NCI-H2171 treated with DMSO at 0.1 percent for 48 hours (cell line): ENCODE measurements at regions not wholly inside any gene's neighbourhood (a gene's known extent, or its start where the extent isn't known, plus 50 kb on each side); places are given as distances from the start of the nearest gene placed in this dataset.

Source experiments
- DNase-seq: peaks from one replicate; lab custom pipeline; 2025; lab: John Stamatoyannopoulos, UW

DNA sequence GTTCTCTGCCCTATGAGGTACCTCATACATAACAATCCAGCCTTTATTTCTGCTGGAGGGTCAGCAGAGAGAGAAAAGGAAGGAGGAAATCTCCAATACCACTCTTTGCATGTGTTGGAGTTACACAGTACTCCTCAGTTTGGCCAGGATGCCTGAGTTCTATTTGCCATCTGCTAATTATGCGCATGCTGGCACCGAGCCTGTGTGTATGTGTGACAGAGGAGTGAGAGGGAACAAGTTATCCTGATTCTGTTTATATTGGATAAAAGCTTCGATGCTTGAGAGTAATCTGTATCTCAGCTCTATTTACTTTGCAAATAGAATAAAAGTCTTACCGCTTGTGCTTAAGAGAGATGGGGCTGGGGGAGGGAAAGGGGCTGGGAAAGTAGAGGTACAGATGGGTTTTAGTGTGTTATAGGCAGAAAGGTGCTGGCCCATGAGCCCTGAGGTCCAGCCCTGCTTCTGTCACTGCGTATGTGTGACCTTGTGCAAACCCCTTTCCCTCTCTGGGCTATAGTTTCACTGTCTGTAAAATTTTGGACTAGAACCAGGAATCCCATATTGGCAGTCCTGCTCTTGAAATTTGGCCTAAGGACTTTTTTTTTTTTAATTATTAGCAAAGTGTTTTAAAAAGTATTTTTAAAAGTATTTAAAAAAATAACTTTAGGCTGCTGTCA lies 54.5 kb upstream of the PLXNA2 start:
- peak; percentile 70 for DNase-seq

DNA sequence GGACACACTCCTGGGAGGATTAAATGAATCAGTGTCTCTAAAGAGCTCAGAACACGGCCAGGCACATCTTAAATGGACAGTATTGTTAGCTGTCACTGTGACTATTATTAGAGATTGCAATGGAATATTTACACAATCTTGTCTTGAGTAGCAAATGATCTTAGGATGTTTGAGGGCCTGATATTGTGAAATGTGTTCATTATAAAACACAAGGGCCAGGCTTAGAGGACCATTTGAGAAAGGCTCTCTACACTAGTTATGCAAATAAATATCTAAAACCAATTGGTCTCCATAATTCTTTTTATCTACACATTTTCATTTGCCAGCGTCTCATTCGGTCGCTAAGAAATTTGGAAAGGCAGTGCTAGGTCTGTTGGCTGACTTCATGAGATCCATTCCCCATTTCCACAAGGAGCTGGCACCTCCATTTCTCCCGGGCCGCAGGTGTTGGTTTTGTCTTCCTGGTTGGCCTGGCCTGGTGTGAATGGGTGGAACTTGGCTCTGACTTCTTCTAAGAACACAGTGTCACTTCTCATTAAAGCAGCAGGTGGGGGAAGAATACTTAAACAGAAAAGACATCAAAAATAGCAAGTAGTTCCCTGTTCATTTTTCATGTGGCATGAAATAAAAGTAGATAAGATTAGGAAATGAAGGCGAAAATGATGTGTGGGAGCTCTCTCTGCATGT lies 56.0 kb upstream of the PLXNA2 start:
- DNase-seq, result no peak

DNA sequence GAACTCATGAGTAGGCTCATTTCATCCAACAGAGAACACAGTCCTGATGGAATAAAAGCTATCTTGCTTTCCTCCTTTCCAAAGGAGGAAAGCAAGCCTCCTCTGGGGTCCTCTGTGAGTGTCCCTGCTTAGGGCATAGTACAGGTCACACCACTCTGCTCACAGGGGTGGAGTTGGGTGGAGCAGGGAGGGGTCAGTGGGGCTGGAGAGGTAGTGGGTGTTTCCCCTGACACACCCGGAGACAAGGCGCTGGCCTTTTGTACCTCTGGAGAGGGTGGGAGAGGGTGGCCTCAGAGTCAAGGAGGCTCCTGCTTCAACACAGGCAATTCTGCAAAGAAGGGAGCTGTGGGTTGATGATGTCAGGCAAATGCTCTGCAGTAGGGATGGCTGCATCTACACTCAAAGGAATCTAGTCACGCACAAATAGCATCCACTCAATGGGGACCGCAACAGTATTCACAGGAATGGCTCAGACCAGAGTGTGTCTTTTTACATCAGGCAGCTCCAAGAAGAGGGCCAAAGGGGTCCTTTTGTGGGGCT lies 58.6 kb upstream of the PLXNA2 start:
- no peak for DNase-seq

DNA sequence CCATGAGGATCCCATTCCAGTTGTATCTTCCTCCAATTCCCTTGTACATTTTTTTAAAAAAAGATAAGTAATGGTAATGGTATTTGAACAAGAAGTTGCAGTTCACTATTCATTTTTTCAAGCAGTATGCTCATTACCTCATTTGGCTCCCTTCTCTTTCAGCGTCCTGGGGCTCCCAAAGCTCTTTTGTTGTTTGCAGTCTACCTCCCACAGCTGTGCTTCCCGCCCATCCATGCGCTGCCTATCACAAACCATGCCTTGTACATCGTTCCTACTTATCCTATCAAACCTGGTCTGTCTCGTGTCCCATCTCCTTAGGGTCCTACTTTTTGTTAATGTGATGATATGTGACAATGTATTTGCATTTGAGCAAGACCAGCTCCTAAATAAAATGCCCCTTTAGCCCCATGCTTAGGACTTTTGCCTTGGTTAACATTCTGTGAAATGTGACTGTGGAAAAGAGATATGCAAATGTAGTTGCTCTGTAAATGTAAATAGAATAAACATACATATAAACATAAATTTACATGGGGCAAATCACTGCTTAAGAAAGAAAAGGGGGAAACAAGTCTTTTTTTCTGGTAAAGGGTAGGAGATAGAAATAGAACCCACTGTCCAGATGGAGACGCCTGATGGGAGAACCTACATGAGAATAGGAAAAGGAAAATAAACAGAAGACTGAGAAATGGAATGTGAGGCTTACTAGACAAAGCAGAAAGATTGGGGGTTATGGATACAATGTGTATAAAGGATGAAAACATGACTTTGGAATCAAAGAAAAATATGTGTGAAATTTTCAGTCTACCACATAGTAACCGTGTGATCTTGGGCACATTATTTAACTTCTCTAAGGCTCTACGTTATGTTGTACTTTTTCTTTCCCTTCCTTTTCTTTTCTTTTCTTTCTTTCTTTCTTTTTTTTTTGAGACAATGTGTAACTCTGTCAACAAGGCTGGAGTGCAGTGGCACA lies 59.8 kb upstream of the PLXNA2 start:
- peak; percentile 5 for DNase-seq

DNA sequence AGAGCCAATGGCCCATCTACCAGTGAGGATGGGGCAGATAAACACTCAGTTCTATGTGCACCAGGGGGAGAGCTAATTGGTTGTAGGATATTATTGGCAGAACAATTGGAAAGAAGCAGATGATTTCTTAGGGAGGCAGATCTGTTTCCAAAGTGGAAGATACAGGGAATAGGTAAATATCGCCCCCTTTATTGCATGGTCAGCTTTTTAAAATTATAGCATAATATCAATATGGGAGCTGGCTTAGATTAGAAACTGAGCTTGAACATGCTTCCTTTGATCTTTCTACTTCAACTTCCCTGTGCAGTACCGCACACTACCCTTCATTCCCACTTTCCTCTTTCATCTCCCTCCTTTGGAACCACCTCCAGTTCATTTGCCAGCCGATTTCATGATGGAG lies 64.0 kb upstream of the PLXNA2 start:
- no peak for DNase-seq

DNA sequence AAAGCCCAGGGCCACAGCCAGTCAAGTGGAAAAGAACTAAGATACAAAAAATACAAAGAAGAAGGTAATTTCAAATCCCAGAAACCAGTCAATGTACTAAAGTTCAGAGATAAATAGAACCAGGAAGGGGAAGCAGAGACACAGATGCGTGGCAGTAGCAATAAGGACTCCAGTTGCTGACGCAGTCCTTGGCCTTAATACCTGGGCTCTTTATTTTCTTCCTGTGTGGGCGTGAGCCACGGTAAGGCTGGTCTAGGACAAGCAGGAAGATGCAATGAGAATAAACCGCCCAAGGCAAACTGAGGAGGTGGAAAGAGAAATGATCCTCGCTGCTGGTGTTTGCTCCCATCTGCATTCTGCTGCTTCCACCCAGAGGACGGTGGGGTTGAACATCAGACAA lies 65.6 kb upstream of the PLXNA2 start:
- DNase-seq, result no peak

DNA sequence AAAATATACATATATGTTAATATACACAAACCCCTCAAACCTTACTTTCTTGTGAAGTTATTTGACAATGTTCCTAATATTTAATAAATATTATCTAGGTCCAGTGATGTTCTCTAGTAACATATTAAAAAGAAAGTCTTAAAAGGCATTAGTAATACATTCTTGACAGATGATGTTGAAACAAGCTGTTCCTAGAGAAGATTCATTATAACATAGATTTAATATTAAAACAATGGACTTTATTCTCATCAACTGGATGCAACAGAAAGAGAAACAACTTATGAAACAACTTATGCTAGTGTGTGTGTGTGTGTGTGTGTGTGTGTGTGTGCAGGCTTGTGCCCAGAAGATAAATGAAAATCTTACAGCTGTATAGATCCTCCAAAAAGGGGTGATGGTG lies 68.5 kb upstream of the PLXNA2 start:
- no peak for DNase-seq

DNA sequence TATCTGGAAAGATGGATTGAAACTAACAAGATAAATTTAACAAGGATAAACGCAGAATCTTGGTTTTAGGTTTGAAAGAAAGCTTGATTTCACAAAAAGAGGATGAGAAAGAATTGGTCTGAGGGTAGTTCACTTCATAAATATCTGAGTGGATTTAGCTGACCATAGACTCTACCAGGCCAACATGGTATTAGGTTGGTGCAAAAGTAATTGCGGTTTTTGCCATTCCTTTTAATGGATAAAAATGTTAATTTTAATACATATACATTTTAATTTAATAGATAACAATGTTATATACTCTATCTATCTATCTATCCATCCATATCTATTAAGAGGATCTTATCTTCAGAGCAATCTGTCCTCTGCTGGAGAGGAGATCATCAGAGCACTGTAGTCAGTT lies 70.2 kb upstream of the PLXNA2 start:
- no peak for DNase-seq

DNA sequence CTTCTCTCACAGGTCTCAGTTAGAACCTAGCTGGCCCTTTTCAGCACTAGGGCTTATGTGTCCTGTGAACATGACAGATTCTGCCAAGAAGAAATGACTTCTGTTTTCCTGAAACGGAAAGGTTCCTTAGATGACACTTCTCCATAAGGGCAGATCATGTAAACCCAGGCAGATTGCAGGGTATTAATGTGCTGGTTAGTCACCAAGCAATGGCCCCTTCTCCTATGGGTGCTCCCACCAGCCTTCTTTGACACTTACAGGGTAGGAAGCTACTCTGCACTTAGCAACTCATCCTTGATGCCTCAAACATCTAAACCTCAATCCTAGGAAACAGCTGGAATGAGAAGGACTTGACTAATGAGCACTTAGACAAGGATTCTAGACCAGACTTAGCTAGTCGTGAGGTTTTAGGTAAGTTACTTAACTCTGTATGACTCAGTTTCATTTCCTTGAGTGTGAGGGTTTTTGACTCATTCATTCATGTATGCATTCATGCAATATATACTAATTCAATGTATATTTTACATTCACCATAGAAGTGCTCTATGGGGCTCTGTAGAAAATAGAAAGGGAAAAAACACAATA lies 74.1 kb upstream of the PLXNA2 start:
- no peak for DNase-seq

DNA sequence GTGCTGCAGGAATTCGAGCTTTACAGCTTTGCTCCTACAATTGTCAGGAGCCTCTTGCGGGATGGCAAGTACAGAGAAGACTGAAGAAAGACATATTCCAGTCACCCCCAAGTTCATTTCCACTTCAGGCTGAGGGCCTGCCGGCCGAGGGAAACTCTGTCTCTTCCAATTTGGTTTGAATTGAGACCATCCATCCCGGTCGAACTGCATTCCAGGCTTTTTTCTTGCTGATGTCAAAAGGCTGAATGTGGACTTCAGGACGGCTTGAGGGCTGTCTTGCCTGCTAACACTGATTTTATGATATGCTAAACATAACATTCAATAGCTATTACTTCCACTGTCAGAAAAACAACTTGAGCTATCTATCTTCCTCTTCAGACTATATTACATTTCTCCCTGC lies 79.8 kb upstream of the PLXNA2 start:
- DNase-seq, result no peak

DNA sequence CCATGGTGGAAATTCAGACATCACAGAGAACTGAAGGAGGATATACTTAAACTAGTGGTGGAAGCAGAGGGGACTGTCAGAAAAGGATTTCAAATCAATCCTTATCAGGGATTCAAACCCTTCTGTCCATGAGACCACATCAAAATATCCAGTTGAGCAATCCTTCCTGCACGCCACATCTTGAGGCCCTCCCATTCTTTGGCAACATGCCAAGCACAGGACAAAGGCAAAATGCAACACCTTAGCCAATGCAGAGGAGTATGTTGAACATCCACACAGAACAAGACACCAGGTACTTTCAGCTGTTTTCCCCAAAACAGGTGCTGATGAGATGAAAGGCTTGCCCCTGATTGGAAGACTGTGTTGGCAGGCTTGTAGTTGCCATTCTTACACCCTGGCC lies 81.8 kb upstream of the PLXNA2 start:
- DNase-seq, result no peak

DNA sequence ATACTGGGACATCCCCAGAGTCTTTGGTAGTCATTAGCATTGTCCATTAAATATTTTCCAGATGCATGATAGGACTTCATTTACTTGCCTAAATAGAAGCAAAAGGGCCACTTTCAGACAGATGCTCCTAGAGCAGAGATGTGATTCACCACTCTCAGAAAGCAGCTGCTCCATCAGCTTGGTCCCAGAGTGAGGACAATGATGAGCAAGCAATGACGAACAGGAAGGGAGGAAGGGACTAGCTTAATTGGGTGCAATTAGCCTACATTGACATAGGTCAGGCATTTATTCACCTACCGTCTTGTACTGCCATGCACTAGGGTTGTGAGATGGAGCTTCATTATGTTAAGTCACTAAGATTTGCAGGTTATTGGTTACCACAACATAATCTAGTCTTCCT lies 85.1 kb upstream of the PLXNA2 start:
- DNase-seq, result no peak

DNA sequence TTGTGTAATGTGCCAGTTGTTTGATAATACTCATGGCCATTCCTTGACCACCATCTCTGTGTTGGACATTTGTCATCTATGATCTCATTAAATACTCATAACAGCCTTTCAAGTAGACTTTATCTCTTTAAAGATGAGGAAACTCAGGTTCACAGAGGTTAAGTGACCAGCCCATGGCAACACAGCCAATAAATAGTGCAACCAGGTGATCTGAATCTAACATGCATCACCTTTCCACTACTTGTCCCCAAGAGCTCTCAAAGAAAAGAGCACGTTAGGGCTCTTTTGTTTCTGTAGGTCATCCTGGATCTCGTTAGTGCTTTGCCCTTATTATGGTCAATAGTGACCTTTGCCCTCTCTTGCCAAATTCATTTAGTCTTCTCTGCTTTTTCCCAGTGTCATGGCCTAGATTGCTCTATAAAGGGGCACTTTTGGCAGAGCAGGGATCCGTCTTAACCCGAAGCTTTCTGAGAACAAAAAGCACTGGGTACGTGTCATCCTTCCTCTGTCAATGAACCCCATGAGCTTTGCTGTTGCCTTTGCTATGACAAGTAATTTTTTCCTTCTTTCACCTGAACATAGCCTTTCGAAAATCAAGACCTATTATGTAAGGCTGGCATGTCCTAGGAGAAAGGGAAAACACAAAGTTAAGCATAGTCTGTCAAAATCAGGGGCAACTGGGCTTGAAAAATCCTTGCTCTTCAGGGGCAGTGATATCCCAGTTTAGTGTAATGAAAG lies 88.0 kb upstream of the PLXNA2 start:
- no peak for DNase-seq

DNA sequence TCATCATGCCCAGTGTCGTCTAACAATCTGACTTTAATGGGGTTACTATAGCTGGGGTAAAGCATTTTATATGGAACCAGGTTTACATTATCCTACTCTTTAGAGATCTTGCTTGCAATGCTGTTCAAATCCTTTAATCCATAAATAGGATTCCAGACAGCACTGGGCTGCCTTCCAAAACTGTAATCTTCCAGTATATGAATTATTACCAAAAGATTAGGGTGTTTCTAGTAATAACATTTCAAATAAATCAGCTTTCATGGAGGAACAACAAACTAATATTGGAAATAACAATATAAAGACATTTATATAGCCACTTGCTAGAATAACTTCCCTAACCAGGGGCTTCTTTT lies 88.6 kb upstream of the PLXNA2 start:
- no peak for DNase-seq

DNA sequence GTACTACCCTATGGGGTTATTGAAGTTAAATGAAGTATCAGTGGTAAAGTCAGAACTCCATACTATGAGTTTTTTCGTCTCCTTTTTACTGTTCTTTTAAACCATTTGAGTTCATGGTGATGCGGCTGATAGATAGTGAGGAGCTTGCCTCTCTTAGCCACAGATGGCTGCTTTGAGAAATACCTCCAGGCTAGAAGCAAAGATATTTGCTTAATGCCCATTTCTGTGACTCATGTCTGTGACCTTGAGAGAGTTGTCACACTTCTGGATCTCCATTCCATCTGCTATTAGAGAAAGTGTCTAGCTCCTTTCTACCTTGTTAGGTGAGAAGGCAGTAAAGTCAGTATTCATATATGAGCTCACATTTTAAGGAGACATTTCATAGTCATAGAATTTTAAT lies 89.5 kb upstream of the PLXNA2 start:
- no peak for DNase-seq

DNA sequence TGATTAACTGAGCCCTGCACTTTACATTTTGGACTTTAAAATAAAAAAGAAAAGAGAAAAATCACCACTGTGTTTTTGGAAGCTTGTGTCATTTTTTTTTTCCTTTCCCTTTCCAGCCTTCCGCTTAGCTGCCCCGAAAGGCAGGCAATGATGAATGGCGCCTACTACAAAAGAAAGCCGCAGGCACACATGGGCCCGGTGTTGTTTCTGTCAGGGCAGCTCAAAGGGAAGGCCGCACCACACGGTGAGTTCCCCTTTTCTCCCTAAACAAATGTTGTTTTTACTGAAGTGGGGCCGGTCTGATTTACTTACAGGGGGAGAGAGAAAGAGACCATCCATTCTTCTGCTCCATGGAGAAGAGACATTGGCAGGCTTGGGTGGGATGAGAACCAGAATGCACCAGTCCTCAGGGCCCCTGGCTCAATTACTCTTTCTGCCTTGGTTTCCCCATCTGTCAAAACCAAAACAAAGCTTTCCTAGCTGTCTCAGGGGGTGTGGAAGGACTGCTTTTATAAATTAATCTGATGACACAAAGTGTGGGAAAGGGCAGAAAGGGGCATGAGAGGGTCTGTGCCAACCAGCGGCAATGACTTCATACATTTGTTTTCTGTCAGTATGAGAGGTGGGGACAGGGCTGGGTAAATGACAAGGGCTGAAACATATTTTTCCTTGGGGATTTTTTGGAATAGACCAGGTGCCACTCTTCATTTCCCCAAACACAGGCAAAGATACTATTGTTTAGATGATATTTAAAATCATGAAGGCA lies 91.4 kb upstream of the PLXNA2 start:
- no peak for DNase-seq

DNA sequence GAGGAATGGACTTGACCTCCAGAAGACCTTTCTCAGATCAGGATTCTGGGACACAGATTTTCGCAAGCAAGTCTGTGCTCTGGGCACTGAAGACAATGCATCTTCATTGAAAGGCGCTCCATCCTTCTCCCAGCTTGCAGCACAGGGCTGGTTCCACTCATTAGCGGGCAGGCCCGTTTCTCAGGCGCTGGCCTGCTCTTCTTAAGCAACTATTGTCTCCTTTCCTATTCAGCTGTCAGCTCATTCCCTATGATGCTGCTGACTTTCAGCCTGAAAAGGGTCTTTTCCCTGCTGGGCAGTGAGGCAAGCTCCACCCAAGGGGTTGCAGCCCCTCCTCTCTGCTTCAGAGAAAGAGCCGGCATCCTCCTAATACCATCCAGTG lies 91.9 kb upstream of the PLXNA2 start:
- no peak for DNase-seq

DNA sequence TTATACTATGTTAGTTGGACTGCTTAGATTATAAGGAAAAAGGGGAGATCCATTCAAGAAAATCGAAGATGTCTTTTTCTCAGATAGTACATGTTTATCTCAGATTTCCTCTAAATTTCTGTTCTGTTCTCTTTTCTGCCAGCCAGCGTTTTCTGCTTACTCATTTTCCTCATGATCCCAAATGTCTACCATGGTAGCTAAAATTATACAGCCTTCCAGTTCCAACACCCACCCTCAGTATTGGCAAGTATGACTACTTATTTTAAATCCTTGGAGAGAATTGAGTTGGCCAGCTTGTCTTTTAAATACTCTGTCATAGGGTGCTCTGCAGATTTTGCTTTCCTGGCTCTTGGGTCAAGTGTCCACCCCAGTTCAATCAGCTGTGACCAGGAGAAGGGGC lies 95.7 kb upstream of the PLXNA2 start:
- no peak for DNase-seq

DNA sequence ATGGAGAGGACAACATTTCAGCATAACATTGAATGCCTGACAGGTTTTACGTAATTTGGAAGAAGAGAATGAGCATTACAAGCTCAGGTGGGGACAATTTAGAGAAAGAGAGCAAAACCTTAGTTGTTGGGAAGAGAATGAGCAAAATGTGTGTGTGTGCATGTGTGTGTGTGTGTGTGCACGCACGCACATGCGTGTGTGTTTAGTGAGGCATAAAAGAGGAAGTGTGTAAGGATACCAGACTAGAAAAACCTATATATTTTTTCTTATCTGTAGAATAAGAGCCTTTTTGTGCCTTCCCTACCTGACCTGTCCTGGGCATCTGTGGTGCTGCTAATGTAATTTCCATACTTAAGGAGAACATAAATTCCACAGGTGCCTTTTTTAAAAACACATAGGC lies 99.0 kb upstream of the PLXNA2 start:
- no peak for DNase-seq

DNA sequence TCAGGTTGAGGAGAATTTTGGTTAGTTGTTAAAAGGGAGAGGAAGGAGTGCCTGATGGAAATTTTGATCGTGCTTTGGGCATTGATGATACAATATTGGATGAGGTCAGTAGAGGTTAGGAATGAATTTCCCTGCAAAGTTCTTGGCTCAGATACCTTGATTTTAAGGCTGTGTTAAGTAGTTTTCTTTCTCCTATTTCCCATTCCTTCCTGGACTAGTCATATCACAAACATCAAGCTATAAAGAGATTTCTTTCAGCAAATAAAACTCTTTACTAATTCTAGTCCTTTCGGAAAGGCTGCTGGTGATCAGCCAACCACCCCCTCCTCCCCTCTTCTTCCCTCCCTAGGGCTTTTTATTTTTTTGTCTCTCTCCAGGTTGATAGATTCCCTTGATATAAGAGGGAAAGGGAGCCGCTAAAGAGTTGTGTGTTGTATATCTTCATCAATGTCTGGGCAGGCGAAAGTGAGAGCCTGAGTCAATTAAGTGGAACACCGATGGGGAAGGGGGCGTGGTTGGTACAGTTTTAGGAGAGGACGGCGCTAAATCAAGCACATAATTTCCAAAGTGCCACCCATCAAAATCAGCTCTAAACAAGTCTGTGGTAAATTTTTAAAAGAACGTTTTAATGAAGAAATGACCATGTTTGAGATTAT lies 100.1 kb upstream of the PLXNA2 start:
- no peak for DNase-seq
